T-cell (primary cell): ENCODE measurements at regions not wholly inside any gene's neighbourhood (a gene's known extent, or its start where the extent isn't known, plus 50 kb on each side); places are given as distances from the start of the nearest gene placed in this dataset.
"Not testable (repeated sequence)": the region's sequence is repeated elsewhere in the genome, so short reads cannot be mapped to it uniquely, and the experiment has no call there.

Experiments used
- ATAC-seq, 4 experiments: fragments of 200-7000 bp in 3 of 4; fragments of 150-1000 bp in 1 of 4; cut with Tn5 transposase; replicated peaks in 1 of 4; 1 replicate in 3 of 4; 2 replicates in 1 of 4; pipeline ENCODE4 v1.10.0; 2021; ENCODE audit warnings: moderate library complexity in 3 of 4, mild to moderate bottlenecking in 2 of 4, moderate number of reproducible peaks in 1 of 4
- CTCF ChIA-PET, 2 donors: fragments of 300-600 bp; sonication (Branson Sonifier 250); formaldehyde crosslinking; loops; one replicate each; lab custom pipeline; 2022; ENCODE audit warnings: antibody characterized with exemption in 2 of 2; lab: Charles Lee
- POLR2A ChIA-PET, 2 donors: fragments of 300-600 bp; sonication (Branson Sonifier 250); formaldehyde crosslinking; loops; one replicate each; lab custom pipeline; 2022; ENCODE audit warnings: antibody characterized with exemption in 2 of 2; lab: Charles Lee
- DNase-seq, 35 experiments: peaks; one replicate each; pipeline versions ENCODE4 v3.0.0 to v3.0.0-alpha.2; 2013 to 2023
- H3K27ac ChIP-seq: one replicate; pipeline ENCODE4 v1.5.1; 2013; ENCODE audit warnings: low read length
- H3K27me3 ChIP-seq, 2 experiments: replicated peaks in 1 of 2; 1 replicate in 1 of 2; 2 replicates in 1 of 2; pipeline versions ENCODE4 v1.6.1 to v1.7.0; 2013; ENCODE audit warnings: low read length in 1 of 2, mixed read lengths in 1 of 2; ENCODE audit not compliant: control insufficient read depth in 2 of 2, insufficient read depth in 2 of 2; ENCODE audit errors: extremely low read depth in 1 of 2
- H3K36me3 ChIP-seq, 2 donors: 1 replicate in 1 of 2; 2 replicates in 1 of 2; pipeline versions ENCODE4 v1.6.1 to v1.7.0; 2013; ENCODE audit warnings: low read length in 1 of 2; ENCODE audit not compliant: control insufficient read depth in 2 of 2, insufficient read depth in 1 of 2; ENCODE audit errors: extremely low read depth in 1 of 2
- H3K4me1 ChIP-seq, 2 experiments: 1 replicate in 1 of 2; 2 replicates in 1 of 2; pipeline versions ENCODE4 v1.6.1 to v1.7.0; 2013; ENCODE audit warnings: low read length in 2 of 2, mixed read lengths in 1 of 2; ENCODE audit not compliant: insufficient read depth in 2 of 2, control insufficient read depth in 1 of 2; ENCODE audit errors: extremely low read depth in 1 of 2
- H3K4me3 ChIP-seq, 2 donors: 1 replicate in 1 of 2; 2 replicates in 1 of 2; pipeline versions ENCODE4 v1.5.1 to v1.7.0; 2013; ENCODE audit warnings: mild to moderate bottlenecking in 2 of 2, low read length in 1 of 2, moderate library complexity in 1 of 2; ENCODE audit not compliant: control insufficient read depth in 1 of 2; ENCODE audit errors: extremely low read depth in 1 of 2
- H3K9me3 ChIP-seq: 2 replicates; pipeline ENCODE4 v1.7.0; 2013
- H3K27ac Mint-ChIP-seq, 2 donors: one replicate each; pipeline ENCODE4 v1.8.0; 2020 to 2021; ENCODE audit warnings: mild to moderate bottlenecking in 2 of 2, mixed read lengths in 2 of 2
- H3K27me3 Mint-ChIP-seq, 2 donors: one replicate each; pipeline ENCODE4 v1.8.0; 2021 to 2022; ENCODE audit warnings: mixed read lengths in 2 of 2
- H3K36me3 Mint-ChIP-seq: one replicate; pipeline ENCODE4 v1.8.0; 2021; ENCODE audit warnings: mixed read lengths
- H3K4me1 Mint-ChIP-seq, 3 donors: one replicate each; pipeline ENCODE4 v1.8.0; 2020 to 2022; ENCODE audit warnings: mixed read lengths in 3 of 3, mild to moderate bottlenecking in 1 of 3
- H3K4me3 Mint-ChIP-seq, 3 donors: one replicate each; pipeline ENCODE4 v1.8.0; 2020 to 2022; ENCODE audit warnings: mild to moderate bottlenecking in 3 of 3, mixed read lengths in 3 of 3, moderate library complexity in 3 of 3
- H3K9me3 Mint-ChIP-seq, 3 donors: one replicate each; pipeline ENCODE4 v1.8.0; 2020 to 2022; ENCODE audit warnings: mixed read lengths in 3 of 3
- WGBS: methylation state at CpG from one replicate; pipeline ENCODE4 v1.1.5; 2013; ENCODE audit warnings: missing lambda C conversion rate; ENCODE audit not compliant: insufficient coverage; 5-methylcytosine and 5-hydroxymethylcytosine counted together

DNA sequence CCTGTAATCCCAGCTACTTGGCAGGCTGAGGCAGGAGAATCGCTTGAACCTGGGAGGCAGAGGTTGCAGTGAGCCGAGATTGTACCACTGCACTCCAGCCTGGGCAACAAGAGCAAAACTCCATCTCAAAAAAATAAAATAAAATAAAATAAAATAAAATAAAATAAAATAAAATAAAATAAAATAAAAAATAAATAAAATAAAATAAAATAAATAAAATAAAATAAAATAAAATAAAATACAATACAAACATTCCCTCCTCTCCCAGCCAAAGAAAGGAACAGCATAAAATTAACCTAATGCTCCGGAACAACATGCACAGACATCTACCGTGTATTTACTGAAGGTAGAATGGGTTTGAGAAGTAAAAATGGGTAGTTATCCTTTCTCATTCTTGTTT is 521.9 kb upstream of the FAM174A start:
- H3K27me3 ChIP-seq, H3K9me3 ChIP-seq, H3K4me3 ChIP-seq, POLR2A ChIA-PET, H3K36me3 Mint-ChIP-seq, ATAC-seq, DNase-seq, H3K9me3 Mint-ChIP-seq, H3K4me1 ChIP-seq, H3K4me3 Mint-ChIP-seq, H3K4me1 Mint-ChIP-seq, H3K36me3 ChIP-seq, CTCF ChIA-PET, H3K27me3 Mint-ChIP-seq, H3K27ac Mint-ChIP-seq, H3K27ac ChIP-seq: not testable (repeated sequence)
- WGBS = no CpG with 5 or more reads among the region's 4 CpGs

DNA sequence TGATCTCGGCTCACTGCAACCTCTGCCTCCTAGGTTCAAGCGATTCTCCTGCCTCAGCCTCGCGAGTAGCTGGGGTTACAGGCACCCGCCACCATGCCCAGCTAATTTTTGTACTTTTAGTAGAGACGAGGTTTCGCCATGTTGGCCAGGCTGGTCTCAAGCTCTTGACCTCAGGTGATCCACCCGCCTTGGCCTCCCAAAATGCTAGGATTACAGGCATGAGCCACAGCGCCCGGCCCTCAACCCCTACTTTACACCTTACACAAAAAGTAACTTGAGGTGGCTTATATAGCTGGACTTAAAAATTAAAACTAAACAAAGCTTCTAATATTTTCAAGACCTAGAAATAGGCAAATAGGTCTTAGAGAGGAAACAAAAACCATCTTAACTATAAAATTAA is 524.0 kb upstream of the FAM174A start:
- not testable (repeated sequence) for H3K36me3 ChIP-seq, H3K36me3 Mint-ChIP-seq, H3K4me3 Mint-ChIP-seq, H3K27ac ChIP-seq, H3K4me1 Mint-ChIP-seq, H3K27me3 Mint-ChIP-seq, H3K4me1 ChIP-seq, H3K27ac Mint-ChIP-seq, H3K4me3 ChIP-seq, H3K9me3 ChIP-seq, H3K27me3 ChIP-seq, ATAC-seq, DNase-seq, H3K9me3 Mint-ChIP-seq
- POLR2A ChIA-PET = interaction anchor here in 1 of 2 donors (0.7 kb wide), 1 partner anchor 15 kb away, joined by 18 read pairs; no protein-coding TSS in a partner anchor
- 84% methylated on average over 4 of the region's 10 CpGs for WGBS
- CTCF ChIA-PET = interaction anchor here in 1 of 2 donors (0.5 kb wide), 1 partner anchor 24 kb away, joined by 4 read pairs; no protein-coding TSS in a partner anchor

DNA sequence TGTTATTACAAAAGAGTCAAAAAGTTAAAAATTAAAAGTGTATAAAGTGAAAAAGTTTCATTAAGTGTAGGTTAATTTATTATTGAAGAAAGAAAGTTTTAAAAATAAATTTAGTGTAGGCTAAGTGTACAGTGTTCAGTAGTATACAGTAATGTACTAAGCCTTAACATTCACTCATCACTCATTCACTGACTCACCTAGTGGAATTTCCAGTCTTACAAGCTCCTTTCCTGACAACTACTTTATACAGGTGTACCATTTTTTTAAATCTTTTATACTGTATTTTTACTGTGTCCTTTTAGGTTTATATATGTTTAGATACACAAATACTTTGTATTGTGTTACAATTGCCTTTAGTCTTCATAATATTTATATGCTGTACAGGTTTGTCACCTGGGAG is 530.2 kb upstream of the FAM174A start:
- H3K27me3 Mint-ChIP-seq = no peaks in the 10 kb centered on the region
- ATAC-seq (no peak), DNase-seq (no peak)
- H3K9me3 Mint-ChIP-seq = peaks cover 7 to 13% (median 8%) of the 10 kb centered on the region in 3 donors
- Histone ChIP-seq H3K27me3 (no peaks in the 10 kb centered on the region), H3K4me3 (no peak overlapping the region), H3K36me3 (no peaks in the 10 kb centered on the region), H3K4me1 (no peaks in the 10 kb centered on the region), H3K9me3 (no peaks in the 10 kb centered on the region), H3K27ac (no peak overlapping the region)
- H3K36me3 Mint-ChIP-seq = no peaks in the 10 kb centered on the region
- ChIA-PET CTCF (no interaction called here), POLR2A (no interaction called here)
- no peak overlapping the region for H3K4me3 Mint-ChIP-seq
- no peaks in the 10 kb centered on the region for H3K4me1 Mint-ChIP-seq
- no peak overlapping the region for H3K27ac Mint-ChIP-seq

DNA sequence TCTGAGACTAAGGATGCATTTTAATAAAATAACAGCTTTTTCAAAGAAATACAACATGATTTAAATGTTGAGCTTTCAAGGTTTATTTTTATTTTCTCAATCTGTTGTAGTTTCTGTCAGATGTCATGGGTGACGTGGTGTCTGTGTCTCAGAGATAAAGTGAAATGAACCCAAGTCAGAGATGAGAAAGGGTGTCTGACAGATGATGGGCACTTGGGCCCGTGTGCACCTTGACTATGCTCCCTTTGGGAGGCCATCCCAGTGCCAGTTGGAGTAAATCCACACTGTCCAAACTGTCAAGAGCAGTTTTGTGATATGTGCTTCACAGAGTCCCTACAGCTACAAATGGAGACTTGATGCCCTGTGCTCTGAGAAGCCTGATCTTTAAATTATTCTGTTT is 536.9 kb upstream of the FAM174A start:
- ATAC-seq (no peak), DNase-seq (no peak)
- WGBS = 58% methylated on average over 2 of the region's 2 CpGs
- H3K4me1 Mint-ChIP-seq = no peaks in the 10 kb centered on the region
- Histone ChIP-seq H3K36me3 (no peaks in the 10 kb centered on the region), H3K27ac (no peak overlapping the region), H3K9me3 (no peaks in the 10 kb centered on the region), H3K4me1 (no peaks in the 10 kb centered on the region), H3K27me3 (no peaks in the 10 kb centered on the region), H3K4me3 (no peak overlapping the region)
- peaks cover 5 to 8% (median 6%) of the 10 kb centered on the region in 3 donors for H3K9me3 Mint-ChIP-seq
- CTCF ChIA-PET = no interaction called here
- H3K27me3 Mint-ChIP-seq = no peaks in the 10 kb centered on the region
- no peak overlapping the region for H3K27ac Mint-ChIP-seq
- H3K36me3 Mint-ChIP-seq = no peaks in the 10 kb centered on the region
- POLR2A ChIA-PET = no interaction called here
- H3K4me3 Mint-ChIP-seq = no peak overlapping the region

DNA sequence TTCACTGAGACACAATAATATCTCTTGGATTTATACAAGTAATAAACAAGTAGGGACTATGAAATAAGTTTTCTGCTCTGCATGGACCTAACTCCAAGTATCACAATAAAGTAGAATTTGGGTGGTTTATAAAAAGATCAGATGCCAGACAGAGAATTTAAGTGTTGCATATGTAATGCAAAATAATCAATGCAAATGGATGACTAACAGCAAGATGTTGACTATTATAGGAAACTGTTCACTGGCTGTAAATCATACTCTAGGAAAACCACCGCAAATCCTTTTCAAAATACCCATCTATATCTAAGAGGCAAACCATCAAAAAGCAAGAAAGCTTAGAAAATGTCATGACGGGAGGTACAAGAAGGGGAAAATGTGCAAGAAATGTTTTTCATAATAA is 539.8 kb upstream of the FAM174A start:
- no peaks in the 10 kb centered on the region for H3K9me3 ChIP-seq
- Mint-ChIP-seq H3K27ac (no peak overlapping the region), H3K9me3 (peaks cover 0 to 3% (median 2%) of the 10 kb centered on the region in 3 donors), H3K36me3 (no peaks in the 10 kb centered on the region), H3K27me3 (no peaks in the 10 kb centered on the region), H3K4me1 (no peaks in the 10 kb centered on the region), H3K4me3 (no peak overlapping the region)
- POLR2A ChIA-PET = no interaction called here
- ATAC-seq (no peak), DNase-seq (no peak)
- no peak overlapping the region for H3K27ac ChIP-seq
- CTCF ChIA-PET = no interaction called here
- no peak overlapping the region for H3K4me3 ChIP-seq
- H3K36me3 ChIP-seq = no peaks in the 10 kb centered on the region
- WGBS = no CpG with 5 or more reads among the region's 2 CpGs
- no peaks in the 10 kb centered on the region for H3K27me3 ChIP-seq
- no peaks in the 10 kb centered on the region for H3K4me1 ChIP-seq

DNA sequence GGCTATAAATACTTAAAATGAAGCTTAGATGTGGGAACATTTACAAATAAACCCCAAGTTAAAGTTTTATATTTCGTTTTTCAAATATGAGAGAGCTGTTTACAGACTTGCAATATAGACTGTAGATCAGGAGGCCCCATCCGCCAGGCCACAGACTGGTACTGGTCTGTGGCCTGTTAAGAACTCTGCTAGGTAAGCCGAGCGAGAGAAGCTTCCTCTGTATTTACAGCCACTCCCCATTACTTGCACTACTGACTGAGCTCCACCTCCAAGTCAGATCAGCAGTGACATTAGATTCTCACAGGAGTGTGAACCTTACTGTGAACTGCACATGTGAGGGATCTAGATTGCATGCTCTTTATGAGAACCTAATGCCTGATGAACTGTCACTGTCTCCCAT is 561.4 kb upstream of the FAM174A start:
- no CpG with 5 or more reads among the region's 4 CpGs for WGBS
- DNase-seq (no peak), ATAC-seq (no peak)
- no peaks in the 10 kb centered on the region for H3K9me3 Mint-ChIP-seq
- Histone ChIP-seq H3K27ac (no peak overlapping the region), H3K4me1 (no peaks in the 10 kb centered on the region), H3K27me3 (no peaks in the 10 kb centered on the region), H3K36me3 (no peaks in the 10 kb centered on the region), H3K9me3 (no peaks in the 10 kb centered on the region), H3K4me3 (no peak overlapping the region)
- POLR2A ChIA-PET = no interaction called here
- no peaks in the 10 kb centered on the region for H3K4me1 Mint-ChIP-seq
- H3K27me3 Mint-ChIP-seq = no peaks in the 10 kb centered on the region
- CTCF ChIA-PET = interaction anchor here in 1 of 2 donors (0.5 kb wide), 1 partner anchor 425 kb away, joined by 3 read pairs; no protein-coding TSS in a partner anchor
- H3K36me3 Mint-ChIP-seq = no peaks in the 10 kb centered on the region
- H3K27ac Mint-ChIP-seq = no peak overlapping the region
- no peak overlapping the region for H3K4me3 Mint-ChIP-seq

DNA sequence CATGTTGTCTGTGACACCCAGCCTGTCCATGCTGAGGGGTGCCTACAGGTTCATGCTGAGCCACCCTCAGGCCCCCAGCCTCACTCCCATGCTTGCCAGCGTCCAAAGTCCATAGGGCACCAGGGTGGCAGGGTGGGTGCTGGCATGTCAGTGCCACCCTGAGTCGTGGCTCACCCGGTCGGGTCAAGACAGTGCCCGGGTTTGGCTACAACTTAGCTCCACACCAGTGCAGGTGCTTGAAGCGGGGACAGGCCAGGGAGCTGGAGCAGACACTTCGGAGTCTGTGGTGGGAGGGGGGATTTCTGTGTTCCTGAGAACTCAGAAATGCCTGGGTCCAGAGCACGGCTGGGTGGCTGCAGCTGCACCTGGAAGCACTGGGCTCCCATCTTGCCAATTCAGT is 579.2 kb upstream of the FAM174A start:
- CTCF ChIA-PET = no interaction called here
- ATAC-seq = no peak

More for the DNA sequence above, 579.2 kb upstream of the FAM174A start:
- no peak for DNase-seq
- Mint-ChIP-seq H3K27ac (no peak overlapping the region), H3K36me3 (no peaks in the 10 kb centered on the region), H3K27me3 (no peaks in the 10 kb centered on the region), H3K4me1 (no peaks in the 10 kb centered on the region), H3K4me3 (no peak overlapping the region), H3K9me3 (peaks cover 0 to 8% (median 0%) of the 10 kb centered on the region in 3 donors)
- WGBS = 69% methylated on average over 8 of the region's 8 CpGs
- Histone ChIP-seq H3K36me3 (no peaks in the 10 kb centered on the region), H3K4me3 (no peak overlapping the region), H3K9me3 (no peaks in the 10 kb centered on the region), H3K27ac (no peak overlapping the region), H3K4me1 (no peaks in the 10 kb centered on the region), H3K27me3 (no peaks in the 10 kb centered on the region)
- POLR2A ChIA-PET = no interaction called here
